SW 1271 (cell line): ENCODE measurements at regions not wholly inside any gene's neighbourhood (a gene's known extent, or its start where the extent isn't known, plus 50 kb on each side); places are given as distances from the start of the nearest gene placed in this dataset.

Source experiments
- DNase-seq, 2 experiments: peaks; one replicate each; lab custom pipeline; 2025; lab: John Stamatoyannopoulos, UW

DNA sequence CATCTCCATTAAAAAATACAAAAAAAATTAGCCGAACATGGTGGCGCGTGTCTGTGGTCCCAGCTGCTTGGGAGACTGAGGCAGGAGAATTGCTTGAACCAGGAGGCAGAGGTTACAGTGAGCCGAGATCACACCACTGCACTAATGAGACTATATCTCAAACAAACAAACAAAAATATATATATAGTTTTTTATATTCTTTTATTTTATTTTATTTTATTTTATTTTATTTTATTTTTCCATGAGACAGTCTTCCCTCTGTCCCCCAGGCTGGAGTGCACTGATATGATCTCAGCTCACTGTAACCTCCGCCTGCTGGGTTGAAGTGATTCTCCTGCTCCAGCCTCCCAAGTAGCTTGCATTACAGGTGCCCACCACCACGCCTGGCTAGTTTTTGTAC is 79.5 kb downstream of the IRF2BPL start:
- DNase-seq = no peak

DNA sequence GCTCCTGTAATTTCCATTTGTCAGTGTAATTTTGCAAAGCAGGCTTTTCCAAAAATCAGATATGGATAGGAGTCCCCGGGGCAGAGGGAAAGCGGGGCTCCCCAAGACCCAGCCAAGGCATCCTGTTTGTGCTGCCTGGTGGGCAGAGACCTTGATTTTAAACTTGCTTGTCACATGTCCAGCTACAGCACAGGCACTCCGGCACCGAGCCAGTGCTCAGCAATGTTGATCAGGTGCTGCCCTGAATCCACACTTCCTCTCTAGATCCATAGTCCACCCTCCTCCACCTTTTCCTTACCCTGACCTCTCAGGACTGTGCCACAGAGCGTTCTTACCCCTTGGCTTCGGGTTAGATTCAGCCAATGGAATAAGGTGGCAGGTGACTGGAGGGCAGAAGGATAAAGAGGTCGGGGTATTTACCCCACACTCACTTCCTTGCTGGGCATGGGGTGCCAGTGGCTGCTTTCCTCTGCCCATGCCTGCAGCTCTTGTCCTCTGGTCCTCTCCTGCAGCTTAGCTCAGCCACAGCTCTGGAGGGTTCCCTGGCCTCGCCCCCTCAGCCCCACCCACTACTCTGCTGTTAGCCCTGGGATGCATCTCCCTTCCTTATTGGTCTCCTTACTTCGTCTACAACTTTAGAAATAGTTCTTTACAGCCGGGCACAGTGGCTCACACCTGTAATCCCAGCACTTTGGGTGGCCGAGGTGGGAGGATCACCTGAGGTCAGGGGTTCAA is 80.1 kb downstream of the IRF2BPL start:
- DNase-seq = no peak

DNA sequence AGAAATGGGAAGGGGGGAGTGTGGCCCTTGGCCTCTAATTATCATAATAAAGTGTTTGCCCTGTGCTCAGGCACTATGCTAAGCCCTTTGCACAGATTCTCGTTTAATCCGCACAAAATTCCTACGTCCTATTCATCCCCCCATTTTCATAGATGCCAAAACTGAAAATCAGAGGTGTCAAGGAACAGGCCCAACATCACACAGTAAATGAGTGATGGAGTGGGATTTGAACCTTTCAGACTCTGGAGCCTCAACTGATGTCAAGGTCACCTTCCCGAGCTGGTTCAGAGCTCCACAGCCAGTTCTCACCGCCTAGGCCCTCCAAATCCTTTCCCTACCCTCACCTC is 80.7 kb downstream of the IRF2BPL start:
- no peak for DNase-seq

DNA sequence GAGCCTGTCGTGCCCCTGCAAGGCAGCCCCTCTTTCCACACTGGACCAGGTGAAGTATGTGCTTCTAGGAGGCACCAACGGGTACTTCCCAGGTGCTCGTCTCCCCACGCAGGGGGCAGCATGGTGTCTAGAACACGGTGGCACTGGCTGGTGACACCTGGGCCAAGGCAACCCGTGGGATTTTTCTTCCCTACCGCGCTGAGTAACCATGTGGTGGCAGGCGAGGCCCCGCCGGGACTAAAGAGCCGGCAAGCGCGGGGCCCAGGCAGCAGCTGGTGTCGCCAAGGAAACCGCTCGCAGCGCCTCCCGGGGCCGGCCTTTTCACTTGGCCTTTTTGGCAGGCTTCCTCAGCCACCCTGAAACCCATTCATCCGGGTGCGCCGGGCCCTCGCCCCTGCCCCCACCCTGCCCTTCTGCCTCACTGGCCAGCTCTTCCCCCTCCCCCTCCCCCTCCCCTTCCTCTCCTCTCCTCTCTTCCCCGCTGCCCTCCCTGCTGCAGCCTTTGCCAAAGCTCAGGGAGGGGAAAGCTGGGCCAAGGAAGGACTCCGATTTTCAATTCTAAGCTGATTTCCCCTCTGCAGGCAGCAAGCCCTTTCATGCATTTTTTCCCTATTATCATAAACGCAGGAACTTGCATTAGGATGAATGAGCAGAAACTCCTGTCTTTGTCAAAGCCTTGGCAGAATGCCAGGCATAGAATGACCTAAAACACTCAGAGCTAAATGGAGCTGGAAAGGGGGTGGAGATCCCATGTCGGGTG is 81.2 kb downstream of the IRF2BPL start:
- DNase-seq = no peak

DNA sequence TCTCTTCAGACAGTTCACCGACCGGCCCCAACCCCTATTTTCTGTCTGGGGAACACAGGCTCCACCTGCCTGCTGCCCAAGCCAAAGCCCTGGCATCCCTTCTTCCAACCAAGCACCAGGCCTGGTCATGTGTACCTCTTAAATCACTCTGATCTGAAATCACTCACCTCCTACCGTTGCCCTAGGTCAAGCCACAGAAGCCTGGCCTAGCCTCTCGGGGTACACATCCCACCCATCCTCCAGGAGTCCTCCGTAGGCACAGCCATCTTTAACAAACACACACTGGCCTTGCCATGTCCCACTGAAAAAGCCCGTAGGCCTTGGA is 81.8 kb downstream of the IRF2BPL start:
- DNase-seq = no peak

DNA sequence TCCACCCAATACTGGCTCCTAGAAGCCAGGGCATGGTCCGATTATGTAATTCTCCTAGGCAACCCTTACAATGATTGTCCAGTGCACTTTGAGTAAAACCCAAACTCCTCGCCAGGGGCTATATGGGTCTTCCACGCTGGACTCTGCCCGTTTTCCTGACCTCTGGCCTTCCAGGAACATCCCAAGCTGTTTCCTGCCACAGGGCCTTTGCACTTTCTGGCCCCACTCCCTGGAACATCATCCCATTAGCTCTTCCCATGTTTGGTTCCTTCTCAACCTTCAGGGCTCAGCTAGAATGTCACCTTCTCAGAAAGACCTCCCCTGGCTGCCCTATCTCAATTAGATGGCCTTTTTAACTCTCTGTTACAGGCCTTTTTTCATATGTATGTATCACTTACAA is 85.4 kb downstream of the IRF2BPL start:
- no peak for DNase-seq

DNA sequence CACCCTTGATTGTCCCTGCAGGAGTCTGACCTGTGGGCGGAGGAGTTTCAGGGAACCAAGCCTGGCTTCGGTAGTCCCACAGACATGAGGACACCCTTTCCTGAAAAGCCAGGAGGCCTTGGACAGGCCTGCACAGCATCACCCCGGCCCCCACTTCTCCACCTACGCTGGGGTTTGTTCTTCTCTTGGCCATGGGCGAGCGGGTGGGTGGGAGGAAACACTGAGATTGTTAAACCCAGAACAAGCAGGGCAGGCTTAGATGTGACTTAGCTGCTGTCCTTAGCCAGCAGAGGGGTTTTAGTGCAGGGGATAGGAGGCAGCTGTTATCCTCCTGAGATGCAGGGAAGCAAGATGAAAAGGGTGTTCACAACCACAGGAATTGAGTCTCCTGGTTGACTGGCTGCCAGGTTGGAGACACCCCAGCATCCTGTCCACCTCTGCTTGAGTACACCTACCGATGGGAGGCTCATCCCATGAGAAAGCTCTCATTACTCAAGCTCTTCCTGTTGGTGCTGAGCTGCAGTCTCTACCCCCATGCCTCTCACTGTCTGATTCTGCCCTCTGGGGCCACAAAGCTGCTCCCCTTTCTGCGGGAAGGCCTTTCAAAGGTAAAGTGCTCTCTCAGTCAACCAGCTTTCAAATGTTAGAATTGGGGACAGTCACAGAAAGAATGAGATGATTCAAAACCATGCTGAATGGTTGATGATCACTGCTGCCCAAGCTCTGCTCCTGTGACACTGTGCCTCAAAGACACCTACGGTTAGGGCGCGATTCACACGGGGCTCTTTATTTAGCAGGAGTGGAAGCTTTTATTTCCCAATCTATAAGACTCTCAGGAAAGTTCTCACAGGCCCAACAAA is 86.3 kb downstream of the IRF2BPL start:
- no peak for DNase-seq

DNA sequence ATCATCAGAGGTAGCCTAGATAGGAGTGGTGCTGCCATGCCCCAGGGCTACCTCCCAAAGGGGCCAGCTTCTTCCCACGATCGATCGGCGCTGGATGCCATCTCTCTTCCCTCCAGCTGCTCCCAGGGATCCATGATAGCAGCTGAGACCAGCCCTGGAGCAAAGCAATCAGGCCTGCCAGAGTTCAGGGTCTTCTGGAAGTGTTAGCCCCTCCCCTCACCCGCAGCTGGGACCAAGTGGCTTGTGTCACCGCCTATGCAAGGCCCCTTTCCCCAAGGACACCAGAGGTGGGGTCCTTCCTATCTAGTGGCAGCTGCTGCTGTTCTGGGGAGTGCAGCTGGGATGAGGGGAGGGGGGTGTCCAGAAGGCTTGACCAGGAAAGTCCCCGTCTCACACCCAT is 87.0 kb downstream of the IRF2BPL start:
- no peak for DNase-seq

DNA sequence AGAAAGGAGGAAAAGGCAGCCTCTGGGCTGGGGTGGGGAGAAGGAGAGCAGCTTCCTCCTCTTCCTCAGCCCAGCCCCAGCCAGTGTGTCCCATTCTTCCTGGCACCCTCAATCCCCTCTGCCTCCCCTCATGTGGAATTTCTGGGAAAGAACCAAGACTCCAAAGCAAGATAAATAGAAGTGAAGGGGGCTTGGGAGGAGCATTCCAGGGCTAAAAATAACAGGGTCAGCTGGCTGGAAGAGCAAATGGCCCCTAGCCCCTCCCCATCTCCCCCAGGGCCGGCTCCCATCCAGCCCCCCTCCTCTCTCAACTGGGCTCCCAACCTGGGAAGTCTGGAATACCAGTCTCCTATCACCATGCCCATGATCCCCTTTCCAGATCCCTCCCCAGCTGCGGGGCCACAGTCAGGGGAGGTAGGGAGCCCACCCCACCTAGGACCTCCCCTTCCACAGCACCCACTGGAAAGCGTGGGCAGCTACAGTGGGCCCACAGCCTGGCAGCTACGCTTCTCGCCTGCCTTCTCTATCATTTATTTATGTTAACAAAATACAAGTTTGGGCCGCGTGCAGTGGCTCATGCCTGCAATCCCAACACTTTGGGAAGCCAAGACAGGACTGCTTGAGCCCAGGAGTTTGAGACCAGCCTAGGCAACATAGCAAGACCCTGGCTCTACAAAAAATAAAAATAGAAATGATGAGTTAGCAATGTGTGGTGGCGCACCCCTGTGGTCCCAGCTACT is 88.3 kb downstream of the IRF2BPL start:
- no peak for DNase-seq

DNA sequence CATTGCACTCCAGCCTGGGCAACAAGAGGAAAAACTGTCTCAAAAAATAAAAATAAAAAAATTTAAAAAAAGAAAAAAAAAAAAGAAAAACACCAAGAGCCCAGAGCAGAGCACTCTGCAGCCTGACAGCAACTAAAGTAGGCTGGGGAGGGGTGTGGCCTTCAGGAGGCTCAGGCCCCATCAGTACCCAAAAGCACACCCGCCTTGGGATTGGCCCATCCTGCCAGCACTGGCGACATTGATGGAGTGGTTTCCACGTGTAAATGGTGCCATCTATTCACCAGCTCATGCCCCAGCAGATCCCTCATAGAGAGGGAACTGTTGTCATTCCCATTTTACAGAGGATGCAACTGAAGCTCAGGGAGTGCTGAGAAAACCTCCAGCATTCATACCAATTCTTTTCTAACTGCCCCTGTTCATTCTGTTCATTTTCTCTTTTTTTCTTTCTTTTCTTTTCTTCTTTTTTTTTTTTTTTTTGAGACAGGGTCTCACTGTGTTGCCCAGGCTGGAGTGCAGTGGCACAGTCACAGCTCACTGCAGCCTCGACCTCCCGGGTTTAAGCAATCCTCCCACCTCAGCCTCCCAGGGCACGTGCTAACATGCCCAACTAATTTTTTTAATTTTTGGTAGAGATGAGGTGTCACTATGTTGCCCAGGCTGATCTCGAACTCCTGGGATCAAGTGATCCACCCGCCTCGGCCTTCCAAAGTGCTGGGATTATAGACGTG is 89.3 kb downstream of the IRF2BPL start:
- no peak for DNase-seq

DNA sequence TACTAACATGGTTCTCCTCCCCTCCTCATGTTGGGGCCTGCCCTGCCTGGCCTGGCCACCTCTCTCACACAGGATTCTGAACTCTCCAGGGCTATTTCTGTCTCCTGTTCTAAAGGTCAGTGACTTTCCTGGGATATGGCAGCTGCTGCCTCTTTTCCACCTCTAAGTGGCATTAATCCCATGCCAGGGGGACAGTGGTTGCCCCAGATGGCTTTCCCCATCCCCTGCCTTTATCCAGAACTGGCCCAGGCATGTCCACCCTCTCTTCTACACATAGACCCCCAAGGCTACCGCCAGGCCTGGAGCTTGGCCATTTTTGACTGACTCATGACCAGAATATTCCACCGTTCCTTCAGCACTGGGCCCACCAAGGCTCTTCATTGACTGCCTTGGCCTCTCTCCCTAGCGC is 90.4 kb downstream of the IRF2BPL start:
- DNase-seq = no peak

DNA sequence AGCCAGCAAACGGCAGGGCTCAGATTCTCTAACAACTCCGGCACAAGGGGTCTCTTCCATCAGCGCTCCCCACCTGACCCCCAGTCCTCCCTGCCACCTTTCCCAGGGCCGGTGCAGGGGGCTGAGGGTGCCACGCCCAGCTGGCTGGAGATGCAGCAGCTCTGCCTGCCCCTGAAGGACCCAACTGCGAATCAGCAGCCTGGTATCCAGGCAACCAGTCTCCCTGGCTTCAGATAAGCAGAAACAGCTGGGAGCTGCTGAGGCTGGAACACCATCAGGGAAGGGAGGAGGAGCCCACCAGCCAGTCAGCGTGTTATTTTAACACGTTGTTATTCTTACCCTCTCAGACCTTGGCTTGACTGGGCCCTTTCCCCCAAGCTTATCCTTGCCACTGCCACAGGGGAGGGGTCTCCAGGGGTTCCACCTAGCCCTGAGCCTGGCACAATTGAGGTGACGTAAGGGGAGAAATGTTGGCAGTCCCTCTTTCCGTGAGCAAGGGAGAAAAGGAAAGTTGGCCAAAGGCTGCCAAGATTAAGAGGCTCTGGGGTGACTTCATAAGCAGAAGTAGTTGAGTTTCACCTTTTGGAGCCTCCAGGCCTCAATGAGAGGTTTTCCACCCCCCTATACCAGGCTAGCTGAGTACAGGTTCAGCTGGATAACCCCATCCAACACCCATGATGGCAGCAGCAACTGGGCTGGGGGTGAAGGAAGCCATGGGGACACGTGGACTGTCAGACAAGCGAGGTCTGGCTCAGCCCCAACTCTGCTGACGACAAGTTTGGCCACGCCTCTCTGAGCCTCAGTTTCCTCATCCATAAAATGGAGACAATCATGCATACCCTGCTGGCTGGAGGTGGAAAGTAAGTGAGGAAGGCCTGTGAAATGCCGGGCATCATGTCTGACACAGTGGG is 91.1 kb downstream of the IRF2BPL start:
- DNase-seq = no peak

DNA sequence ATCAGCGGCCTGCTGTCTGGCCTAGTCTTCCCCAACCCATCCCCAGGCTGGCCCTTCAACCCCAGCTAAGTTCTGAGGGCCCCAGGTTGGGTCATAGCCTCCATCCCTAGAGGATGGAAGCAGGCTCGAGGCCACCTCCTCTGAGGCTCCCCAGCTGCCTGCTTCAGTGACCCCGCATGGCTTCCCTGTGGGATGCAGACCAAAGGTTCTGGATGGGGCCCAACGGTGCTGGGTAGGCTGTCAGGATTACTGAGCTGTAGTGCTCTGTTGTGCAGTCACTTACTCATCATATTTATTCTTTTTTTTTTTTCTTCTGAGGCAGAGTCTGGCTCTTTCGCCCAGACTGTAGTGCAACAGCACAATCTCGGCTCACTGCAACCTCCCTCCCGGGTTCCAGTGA is 92.0 kb downstream of the IRF2BPL start:
- no peak for DNase-seq

DNA sequence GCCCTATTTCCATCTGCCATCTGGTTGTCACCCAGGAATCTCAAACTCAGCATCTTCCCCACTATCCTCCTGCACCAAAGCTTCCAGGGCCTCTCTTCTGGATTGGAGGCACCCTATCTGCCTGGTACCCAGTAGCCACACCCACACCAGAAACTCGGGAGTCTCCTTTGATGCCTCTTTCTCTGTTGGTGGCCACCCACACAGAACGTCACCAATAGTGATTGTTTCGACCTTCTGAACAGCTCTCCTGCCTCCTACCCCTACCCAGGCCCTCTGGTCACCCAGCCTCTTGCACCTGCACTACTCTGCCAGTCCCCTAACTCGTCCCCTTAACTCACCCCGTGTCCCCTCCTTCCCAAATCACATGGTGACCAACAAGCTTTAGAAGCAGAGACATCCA is 95.0 kb downstream of the IRF2BPL start:
- DNase-seq = no peak

DNA sequence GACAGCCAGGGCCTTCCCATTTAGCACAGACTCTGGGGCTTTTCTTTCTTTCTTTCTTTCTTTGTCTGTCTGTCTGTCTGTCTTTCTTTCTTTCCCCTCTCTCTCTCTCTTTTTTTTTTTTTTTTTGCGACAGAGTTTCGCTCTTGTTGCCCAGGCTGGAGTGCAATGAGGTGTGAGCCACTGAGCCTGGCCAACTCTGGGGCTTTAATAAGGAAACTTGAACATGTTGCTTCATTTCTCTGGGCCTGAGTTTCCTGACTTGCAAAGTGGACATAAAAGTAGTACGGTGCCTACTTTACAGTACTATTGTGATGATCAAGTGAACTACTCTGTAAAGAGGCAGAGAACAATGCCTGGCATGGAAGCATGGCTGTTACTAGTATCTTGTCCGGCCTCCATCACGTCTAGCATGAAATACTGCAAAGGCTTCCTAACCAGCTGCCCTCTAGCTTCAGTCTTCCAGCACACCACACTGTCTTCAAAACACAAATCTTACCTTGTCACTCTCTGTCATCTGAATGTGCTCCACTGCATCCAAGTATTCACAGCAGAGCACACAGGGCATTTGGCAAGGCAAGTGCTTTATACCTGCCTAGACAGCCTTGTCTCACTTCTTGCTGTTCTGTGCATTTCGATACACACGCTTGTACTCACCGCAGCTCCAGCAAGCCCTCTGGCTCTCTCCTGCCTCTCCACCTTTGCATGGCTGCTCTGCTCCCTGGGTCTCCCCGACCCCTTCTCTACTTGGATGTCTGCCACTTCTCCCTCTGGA is 96.7 kb downstream of the IRF2BPL start:
- DNase-seq = no peak

DNA sequence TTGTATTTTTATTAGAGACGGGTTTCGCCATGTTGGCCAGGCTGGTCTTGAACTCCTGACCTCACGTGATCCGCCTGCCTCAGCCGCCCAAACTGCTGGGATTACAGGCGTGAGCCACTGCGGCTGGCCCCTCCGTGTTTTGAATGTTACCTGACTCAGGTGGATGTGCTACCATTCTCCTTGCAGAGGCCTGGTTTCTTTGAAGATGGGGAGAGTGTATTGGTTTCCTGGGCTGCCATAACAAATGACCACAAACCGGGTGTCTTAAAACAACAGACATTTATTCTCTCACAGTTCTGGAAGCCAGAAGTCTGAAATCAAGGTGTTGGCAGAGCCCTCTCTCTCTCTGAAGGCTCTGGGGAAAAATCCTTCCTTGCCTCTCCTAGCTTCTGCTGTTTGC is 98.0 kb downstream of the IRF2BPL start:
- no peak for DNase-seq

DNA sequence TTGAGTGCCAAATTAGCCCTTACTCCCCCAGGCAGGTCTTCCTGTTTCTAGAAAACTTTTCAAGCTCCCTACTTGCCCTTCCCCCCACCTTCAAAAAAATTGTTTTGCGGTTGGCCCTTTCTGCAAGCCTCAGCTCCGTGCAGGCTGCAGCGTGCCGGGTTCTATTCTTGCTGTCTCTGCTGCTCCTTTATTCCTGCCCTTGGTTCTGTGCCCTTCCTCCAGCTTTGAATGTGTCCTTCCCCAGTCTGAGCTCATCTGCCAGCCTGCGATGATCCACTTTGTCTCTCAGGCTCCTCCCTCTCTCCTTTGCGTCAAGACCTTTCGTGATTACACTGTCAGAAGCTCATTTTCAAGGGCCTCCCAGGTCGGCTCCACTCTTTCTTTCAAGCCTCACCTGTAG is 98.6 kb downstream of the IRF2BPL start:
- DNase-seq = no peak

DNA sequence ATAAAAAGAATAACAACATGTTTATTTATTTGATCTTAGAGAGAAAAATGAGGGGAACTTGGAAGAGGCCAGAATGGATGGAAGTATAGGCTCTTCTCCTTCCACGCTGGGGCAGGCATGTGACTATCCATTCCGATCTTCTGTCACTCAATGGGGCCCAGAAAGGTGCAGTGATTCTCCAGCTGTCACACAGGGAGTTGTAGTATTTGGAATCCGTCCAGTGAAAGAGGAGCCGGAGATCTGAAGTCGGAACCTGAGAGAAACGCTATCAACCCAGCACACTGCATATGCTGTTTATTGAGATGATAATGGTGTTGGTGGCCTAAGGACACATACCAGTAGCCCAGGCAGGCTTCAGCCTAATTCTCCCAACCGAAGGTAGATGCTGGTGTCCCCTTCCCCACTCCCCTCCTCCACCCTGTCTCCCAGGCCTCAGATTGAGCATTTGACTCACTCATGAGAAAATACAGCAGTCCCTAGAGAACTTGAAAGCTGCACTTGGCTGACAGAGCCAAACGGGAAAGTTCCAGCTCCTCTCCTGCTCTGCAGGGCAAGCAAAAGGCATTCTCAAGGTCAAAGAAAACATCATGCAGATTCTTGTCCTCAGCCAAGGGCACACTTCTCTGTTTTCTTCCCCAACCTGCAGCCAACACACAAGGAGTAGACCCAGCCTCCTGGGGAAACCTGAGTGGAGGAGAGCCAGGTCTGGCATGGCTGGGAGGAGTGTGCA is 100.4 kb downstream of the IRF2BPL start:
- no peak for DNase-seq
